GM19452 (cell line): ENCODE measurements at regions not wholly inside any gene's neighbourhood (a gene's known extent, or its start where the extent isn't known, plus 50 kb on each side); places are given as distances from the start of the nearest gene placed in this dataset.
A peak's percentile ranks its signal among the peaks of the same experiment; 100 is the strongest.
"Not testable (repeated sequence)": the region's sequence is repeated elsewhere in the genome, so short reads cannot be mapped to it uniquely, and the experiment has no call there.

Experiments
- ATAC-seq: cut with Tn5 transposase; IDR thresholded peaks from one replicate; pipeline ENCODE4 v1.9.1; 2021; ENCODE audit not compliant: unreplicated experiment

DNA sequence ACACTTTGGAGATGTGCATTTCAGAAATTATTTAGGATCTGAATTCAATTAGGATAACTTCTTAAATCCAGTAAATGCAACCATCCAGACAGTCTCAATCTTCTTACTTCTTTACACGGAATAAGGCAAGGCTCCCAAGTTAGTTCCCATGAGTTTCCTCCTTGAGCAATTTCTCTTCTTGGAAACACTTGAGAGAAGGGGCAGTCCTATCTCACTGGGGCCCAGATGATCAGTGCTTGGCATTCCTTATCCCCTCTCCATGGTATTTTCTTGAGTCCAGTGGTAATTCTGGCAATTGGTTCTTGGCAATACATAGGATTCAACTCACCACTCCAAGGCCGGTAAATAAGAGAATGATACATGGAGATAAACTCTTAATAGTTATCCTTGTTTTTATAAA, 87.1 kb upstream of the PTHLH start:
- no peak for ATAC-seq

DNA sequence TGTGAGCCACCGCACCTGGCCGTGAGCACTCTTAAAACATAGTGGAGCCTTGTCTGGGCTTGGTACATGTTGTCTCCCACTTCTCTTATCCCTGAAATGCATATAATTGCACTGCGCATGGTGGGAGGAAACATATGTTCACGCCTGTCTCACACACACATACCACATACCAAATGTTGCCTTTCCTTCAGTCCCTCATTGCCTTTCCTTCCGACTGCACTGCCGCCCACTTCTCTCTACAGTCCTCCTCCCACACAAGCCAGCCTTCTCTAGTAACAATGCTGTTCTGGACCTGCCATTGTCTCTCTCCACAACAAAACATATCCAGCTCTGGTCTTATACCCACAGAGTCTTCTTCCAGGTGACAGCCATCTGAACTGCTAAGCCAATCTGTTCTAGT, 88.3 kb upstream of the PTHLH start:
- ATAC-seq = no peak

DNA sequence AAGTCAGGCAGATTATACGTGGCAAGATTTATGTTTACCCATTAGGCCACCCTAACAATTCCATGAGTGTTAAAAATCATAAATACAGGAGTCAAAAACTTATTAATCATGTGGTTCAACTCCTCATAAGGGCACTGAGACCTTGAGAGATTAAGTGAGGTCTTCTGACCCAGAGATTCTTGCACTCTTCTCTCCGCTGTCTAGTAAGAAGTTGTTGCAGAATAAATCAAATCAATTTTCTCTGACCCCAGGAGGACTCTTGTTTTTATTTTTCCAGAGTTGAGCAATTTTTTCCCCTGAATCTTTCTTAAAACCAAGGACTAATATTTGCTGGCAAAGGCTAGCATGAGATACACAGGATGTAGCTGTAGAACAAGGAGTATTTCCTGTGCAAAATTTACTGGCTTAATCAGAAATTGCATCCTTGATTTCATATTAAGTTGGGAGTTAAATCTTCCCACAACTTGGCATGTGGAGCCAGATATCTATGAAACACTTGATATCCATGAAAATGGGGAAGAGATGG, 90.9 kb upstream of the PTHLH start:
- no peak for ATAC-seq

DNA sequence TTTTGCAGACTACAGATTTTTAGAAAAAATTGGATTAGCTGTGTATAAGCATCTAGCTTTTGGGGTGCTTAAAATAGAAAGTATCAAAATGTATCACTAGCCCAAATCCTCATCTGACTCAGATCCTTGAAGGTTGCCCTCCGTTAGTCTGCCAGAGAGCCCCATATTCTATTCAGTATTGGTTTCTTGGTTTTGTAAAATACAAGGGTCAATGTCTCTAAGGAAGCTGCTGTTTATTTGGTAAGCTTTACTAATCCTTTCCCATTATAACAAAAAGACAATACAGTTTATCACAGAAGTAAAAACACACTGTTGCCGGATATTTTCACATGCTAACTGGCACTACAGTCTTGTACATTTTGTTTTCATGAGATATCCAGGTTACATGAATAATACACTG, 92.8 kb upstream of the PTHLH start:
- ATAC-seq = no peak

DNA sequence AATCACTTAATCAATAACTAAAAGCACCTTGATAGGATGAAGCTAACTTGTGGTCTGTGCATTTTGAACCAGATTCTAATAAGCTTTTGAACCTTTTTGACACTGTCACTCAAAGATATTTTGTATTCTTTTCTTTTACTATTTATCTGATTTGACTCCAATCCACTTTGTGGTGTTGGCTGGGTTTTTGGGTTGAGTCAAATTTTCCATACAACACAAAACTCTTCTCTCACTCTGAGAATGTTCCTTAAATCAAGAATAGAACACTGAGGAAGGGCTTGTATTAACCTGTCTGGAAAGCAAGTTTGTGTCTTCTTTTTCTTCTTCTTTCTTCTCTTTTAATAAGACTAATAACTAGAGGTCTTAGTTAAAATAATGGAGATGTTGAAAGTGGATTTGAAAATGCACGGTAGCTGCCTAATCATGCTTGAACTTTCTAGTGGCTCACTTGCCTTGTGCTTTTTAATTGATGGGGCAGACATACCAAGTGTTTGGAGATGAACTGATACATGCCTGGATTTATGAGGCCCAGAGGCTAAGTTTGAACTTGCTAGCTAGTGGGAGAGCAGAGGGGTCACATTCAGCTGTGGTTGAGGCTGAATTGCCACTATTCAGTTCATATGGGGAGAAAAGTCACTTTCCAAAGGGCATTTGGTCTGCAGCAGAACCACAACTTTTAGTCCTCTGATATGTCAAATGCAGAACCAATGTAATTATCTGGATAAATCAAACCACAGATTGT, 93.5 kb upstream of the PTHLH start:
- no peak for ATAC-seq

DNA sequence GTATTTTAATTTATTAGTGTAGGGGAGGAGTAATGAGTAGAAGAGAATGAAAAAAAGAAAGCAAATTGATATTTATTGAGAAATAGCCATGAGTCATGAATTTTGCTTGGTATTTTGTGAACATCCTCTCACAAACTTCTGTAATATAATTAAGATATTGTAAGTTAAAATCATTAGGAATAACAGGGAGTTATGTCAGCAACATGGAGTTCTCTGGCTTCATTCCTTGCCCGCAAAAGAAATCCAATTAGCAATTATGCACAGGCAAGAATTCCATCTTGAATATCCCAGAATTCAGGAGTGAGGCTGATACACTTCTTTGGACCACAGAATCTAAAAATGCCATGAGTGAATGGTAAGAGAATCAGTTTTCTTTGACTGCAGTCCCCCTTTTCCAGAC, 94.3 kb upstream of the PTHLH start:
- no peak for ATAC-seq

DNA sequence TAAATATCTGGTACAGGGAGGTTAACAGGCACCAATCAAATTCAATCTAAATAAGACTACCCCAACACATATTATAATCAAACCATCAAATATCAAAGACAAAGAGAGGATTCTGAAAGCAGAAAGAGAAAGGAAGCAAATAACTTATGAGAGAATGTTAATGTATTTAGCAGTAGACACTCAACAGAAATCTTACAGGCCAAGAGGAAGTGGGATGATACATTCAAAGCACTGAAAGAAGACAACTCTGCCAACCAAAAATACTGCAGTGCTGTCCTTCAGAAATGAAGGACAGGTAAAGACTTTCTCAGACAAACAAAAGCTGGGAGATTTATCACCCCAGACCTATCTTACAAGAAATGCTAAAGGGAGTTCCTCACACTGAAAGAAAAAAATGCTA, 95.9 kb upstream of the PTHLH start:
- no peak for ATAC-seq

DNA sequence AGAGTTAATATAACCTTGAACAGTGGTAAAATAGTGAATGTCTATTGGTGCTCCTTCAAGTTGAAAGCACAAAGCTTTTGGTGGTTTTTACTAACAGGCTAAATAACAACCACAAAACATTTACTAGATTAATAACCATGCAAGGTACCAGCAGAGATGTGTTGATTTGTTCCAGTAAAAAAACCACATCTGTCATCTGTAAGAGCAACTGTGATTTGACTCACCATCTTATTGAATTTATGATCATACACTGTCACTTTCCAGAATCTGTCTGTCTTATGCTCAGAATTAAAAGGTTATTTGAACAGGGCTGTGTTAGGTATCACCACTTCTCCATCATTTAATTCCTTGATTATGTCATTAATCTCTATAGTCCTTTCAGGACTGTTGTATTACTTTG, 107.0 kb upstream of the PTHLH start:
- ATAC-seq = no peak

DNA sequence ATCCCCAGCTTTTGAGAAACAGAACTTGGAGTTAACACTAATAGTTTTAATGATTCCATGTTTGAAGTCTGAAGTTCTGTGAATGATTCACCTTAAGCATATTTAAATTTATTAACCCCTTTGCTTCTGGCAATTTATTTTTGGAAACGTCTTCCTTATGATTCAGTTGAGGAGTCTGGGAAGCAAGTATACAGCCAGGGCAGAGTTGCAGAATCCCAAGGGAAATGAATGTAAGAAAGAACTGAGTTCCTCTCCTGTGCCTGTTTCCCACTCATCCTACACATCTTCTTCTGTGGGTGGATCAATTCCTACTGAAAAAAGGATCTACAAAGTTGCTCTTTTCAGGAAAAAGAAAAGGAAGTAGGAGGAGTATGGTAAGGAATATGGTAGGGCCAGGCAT, 108.2 kb upstream of the CCDC91 start:
- no peak for ATAC-seq

DNA sequence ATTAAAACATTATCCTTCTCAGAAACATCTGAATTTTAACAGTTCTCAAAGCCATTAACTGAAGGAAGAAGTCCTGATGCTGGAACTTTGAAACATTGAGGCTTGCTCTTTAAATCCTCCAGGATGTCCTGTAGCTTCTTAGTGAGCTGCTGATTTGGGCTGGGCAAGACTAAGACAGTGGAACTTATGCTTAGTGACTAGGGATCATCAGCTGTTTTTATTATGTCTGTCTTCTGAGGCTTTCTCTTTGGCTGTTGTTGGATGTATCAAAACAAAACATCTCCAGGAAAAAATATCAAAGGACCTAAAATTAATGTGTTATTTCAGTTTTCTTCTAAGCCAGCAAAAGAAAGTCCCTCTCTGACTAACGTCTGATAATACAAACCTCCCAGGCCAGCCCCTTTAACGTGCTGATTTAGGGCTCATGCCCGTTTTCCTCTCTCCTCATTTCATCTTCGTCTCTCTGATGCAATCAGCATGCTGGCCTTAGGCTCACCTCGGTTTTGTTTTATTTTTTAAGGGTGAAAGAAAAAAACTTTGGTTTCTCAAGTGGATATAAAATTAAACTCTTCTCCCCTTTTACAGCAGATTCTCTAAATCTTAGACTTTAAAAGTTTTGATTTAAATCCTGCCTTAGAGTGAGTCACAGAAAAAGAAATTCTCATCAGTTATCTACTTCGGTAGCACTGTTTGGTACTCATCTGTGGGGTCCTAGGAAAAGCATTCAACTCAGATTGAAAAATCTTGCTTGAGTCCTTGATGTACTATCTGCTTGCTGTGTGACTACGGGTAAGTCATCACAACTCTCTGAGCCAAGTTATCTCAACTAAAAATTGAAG, 106.2 kb upstream of the CCDC91 start:
- ATAC-seq = no peak

DNA sequence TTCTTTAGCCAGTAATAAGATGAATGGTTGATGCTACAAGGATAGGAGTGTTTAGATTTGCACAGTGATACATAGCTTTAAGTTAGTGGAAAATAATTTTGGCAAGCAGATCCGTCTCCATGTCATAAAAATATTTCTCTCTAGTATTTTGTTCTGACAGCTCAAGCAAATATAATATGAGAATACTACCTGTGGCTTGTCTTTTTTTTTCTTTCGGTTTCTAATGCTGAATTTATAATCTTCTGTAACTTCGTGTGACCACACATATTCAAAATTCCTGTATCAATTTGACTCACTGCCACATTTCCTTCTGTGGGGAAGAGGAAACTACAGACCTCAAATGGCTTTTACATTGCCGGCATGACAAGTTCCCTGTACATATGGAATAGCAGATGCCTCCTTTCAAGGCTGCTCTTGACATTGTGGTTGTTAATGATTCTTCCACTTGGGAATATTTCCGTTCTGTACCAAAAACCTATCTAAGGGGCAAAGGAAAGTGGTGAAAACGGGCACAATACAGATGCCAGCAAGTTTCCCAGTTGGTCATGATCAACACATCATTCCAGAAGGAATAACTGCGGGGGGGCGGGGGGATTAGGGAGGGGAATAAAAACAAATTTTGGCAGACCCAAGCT, 103.6 kb upstream of the CCDC91 start:
- peak; percentile 77 for ATAC-seq

DNA sequence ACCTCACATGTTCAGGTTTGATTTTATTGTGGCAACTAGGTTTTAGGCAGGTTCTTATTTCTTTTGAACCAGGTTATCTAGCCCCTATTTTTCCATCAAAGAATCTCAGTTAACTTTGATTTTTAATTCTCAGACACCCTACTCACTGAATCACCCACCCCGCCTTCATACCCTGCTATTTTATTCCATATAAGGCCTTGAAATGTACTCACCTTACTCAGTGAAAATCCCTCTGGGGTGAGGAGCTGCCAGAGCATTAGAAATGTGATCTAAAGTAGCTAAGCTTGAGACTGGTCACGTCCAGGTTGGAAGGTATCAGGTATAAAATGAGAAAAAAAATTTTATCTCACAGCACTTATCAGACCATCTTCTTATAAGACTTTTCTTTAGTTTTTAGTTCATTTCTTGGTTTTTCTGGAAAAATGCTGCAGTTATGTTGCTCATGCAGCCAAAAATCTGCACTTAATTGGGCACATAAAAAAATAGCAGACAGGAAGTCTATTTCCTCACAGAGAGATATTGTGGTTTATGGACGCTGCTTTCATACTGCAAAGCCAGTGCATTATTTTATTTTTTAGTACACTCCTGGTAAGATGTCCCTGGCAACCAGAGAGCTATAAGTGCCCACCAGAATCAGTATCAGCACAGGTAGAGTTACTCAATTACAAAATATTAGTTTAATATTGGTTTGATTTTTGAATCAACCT, 101.5 kb upstream of the CCDC91 start:
- ATAC-seq = no peak

DNA sequence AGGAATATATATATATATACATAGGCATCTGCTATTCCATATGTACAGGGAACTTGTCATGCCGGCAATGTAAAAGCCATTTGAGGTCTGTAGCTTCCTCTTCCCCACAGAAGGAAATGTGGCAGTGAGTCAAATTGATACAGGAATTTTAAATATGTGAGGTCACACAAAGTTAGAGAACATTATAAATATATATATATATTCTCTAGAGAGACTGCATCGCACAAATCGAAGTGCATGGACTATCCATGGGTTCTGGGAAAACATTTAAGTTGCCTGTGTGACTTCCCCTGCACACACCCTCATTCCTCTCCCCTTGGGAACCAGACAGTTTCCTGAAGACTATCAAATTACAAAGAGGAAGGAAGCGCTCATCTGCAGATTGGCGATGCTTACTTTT, 100.9 kb upstream of the CCDC91 start:
- ATAC-seq = no peak

DNA sequence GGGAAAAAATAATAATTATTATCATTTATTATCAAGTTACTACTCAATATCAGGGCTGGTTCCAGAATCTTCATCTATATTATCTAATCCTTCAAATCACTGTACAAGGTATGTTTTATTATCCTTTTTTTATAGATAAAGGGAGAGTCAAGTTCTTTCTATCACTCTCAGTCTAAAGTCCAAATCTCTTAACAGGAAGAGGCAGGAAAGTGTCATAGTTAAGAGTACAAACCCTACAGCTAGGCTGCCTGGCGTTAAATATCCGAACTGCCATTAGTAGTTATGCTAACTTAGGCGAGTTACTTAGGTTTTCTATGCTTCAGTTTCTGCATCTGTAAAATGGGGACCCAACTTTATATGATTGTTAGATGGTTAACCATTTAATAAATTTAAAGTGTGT, 99.4 kb upstream of the CCDC91 start:
- no peak for ATAC-seq

DNA sequence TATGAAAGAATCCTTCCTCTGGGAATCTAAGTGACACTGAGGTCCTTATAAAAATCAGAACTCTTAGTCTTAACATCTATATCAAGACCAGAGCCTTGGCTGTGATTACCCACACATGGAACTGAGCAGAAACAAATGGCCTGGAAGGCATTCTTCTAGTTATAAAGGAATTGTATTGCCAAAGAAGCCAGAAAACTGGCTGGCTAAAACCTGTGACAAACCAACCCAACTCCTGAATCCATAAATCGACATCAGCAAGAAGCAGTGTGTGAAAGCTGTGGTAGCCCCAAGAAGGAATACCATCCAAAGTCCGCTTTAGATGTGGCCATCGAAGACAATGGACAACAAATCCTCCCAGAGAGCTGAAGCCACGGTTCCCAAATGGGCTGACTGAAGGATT, 97.9 kb upstream of the CCDC91 start:
- ATAC-seq = no peak

DNA sequence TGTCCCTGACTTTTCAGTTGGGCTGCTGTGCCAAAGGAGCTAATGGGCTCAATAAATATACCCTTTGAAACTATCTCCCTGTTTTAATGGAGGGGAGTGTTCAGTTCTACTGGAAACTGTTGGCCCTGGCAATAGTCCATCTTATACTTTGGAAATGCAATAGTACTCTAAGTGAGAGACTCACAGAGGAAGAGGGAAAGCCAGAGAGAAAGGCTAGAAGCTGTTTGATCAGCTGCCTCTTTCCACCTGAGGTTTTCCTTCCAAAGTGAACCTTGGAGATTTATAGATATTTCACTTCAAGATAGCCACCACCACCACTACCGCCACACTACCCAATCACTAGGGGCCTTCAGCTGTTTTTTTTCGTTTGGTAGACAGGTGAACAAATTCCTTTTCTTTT, 93.6 kb upstream of the CCDC91 start:
- ATAC-seq = no peak

DNA sequence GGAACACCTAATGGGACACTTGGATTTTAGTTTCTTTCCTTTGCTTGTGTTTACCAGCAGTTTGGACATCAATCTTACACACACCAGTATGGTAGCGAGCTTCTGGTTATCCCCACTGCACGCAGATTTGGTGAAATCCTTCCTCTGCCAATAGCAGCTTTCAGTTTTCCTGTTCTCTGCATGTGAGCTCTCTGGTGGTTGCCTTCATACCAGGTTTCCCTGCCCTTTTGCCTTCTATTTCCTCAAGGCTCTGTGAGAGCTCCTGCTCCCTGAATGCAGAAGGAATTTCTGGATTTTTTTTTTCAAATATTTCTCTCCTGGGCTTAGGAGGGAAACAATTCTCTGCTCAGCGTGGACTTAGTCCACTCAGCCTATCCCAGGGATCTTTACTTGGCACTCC, 93.0 kb upstream of the CCDC91 start:
- ATAC-seq = no peak

DNA sequence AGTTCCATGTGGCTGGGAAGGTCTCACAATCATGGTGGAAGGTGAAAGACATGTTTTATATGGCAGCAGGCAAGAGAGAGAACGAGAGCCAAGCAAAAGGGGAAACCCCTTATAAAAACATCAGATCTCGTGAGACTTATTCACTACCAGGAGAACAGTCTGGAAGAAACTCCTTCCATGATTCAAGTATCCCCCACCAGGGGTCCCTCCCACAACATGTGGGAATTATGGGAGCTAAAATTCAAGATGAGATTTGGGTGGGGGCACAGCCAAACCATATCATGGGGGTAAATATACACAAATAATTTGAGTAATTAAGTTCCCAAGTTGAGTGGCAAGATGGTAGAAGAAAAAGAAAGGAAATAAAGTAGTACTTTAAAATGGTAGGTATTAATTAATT, 91.0 kb upstream of the CCDC91 start:
- not testable (repeated sequence) for ATAC-seq

DNA sequence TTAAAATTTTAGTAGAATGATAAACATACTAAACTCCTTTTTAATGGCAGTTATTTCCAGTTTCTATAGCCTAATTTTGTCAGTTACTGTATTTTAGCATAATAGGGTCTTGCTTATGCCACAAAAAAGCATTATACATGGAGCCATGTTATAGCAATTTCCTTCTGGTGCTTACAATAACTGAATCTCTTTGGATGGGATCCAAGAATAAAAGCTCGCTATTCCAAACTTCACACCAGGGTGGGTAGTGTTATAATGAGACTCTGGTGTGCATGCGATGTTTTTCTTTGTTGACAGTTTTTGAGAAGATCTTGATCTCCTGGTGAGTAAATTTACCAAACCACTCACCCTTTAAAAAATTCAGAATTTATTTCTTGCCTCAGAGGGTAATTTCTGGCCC, 90.4 kb upstream of the CCDC91 start:
- ATAC-seq = no peak

DNA sequence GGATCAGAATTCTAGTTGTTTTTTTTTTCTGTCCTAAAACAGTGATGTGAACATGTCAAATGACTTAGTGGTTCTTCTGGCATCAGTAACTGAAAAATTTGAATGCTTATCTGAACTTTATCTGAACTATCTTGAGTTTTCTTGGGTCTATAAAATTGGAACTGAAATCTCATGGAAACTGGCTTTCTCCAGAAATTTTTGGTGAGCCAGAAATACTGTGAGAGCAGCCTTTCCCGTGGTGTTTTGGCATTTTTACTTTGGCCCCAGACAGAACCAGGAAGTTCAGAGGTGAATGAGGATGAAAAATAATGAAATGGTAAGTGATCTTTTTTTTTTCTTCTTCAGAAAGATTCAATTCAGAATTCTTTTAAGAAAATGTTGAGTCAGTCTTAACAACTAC, 89.5 kb upstream of the CCDC91 start:
- no peak for ATAC-seq

DNA sequence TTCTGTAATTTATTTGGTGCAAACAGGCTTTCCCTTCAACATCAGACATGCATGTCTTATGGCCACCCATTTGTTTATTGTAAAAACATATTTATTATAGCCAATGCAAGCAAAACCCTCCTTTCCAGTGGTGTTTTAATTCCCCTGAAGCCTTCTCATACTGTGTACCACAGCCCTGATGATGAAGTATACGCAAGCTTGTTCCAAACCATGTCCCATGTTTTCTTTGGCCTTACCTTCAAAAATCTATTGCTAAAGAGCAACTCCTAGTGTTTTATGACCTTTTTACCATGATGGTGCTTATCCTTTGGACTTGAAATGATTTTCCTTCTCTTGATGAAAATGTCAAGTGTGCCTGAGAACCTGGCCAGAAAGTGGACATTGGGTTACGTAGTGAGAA, 85.9 kb upstream of the CCDC91 start:
- ATAC-seq = no peak
